B cell (primary cell): ENCODE measurements at regions not wholly inside any gene's neighbourhood (a gene's known extent, or its start where the extent isn't known, plus 50 kb on each side); places are given as distances from the start of the nearest gene placed in this dataset.

ENCODE experiments used
- ATAC-seq: fragments of 200-7000 bp; cut with Tn5 transposase; one replicate; pipeline ENCODE4 v1.10.0; 2021; ENCODE audit warnings: low read depth, mild to moderate bottlenecking, moderate number of reproducible peaks, moderate library complexity
- CTCF ChIA-PET: fragments of 350-600 bp; sonication (Branson Sonifier 250); formaldehyde crosslinking; loops from one replicate; lab custom pipeline; 2021; ENCODE audit warnings: antibody characterized with exemption, inconsistent platforms; lab: Charles Lee
- POLR2A ChIA-PET: fragments of 350-600 bp; sonication (Branson Sonifier 250); formaldehyde crosslinking; loops from one replicate; lab custom pipeline; 2021; ENCODE audit warnings: antibody characterized with exemption; lab: Charles Lee
- DNase-seq: peaks from one replicate; pipeline ENCODE4 v3.0.0; 2013
- H2AFZ ChIP-seq: 2 replicates; pipeline ENCODE4 v1.6.1; 2012; ENCODE audit warnings: mild to moderate bottlenecking, low read depth, low read length; ENCODE audit not compliant: insufficient read depth, poor library complexity, severe bottlenecking
- H3K27ac ChIP-seq, 2 donors: 1 replicate in 1 of 2; 2 replicates in 1 of 2; pipeline ENCODE4 v1.5.1; 2012 to 2013; ENCODE audit warnings: low read length in 2 of 2, mild to moderate bottlenecking in 2 of 2, moderate library complexity in 1 of 2
- H3K27me3 ChIP-seq, 4 experiments: fragments of 200-600 bp in 1 of 4; sonication (generic) in 1 of 4; replicated peaks in 1 of 4; 1 replicate in 2 of 4; 2 replicates in 2 of 4; pipeline versions ENCODE4 v1.6.1 to v1.7.0; 2013 to 2016; ENCODE audit warnings: low read length in 3 of 4, mild to moderate bottlenecking in 2 of 4, mixed read lengths in 1 of 4, moderate library complexity in 1 of 4; ENCODE audit not compliant: insufficient read depth in 4 of 4, control insufficient read depth in 3 of 4; ENCODE audit errors: control extremely low read depth in 1 of 4
- H3K36me3 ChIP-seq, 2 experiments: replicated peaks in 1 of 2; 1 replicate in 1 of 2; 2 replicates in 1 of 2; pipeline versions ENCODE4 v1.6.1 to v1.7.1; 2013; ENCODE audit warnings: low read length in 1 of 2; ENCODE audit not compliant: insufficient read depth in 2 of 2, control insufficient read depth in 1 of 2; ENCODE audit errors: control extremely low read depth in 1 of 2, extremely low read depth in 1 of 2
- H3K4me1 ChIP-seq, 2 donors: fragments of 200-600 bp in 1 of 2; sonication (generic) in 1 of 2; 1 replicate in 1 of 2; 2 replicates in 1 of 2; pipeline versions ENCODE4 v1.5.1 to v1.6.1; 2013 to 2017; ENCODE audit warnings: low read length in 2 of 2; ENCODE audit not compliant: control insufficient read depth in 2 of 2, insufficient read depth in 2 of 2
- H3K4me2 ChIP-seq: replicated peaks from 2 replicates; pipeline ENCODE3; 2012; ENCODE audit warnings: mild to moderate bottlenecking, low read depth, low read length; ENCODE audit not compliant: poor library complexity, severe bottlenecking
- H3K4me3 ChIP-seq, 5 experiments: fragments of 200-600 bp in 1 of 5; sonication (generic) in 1 of 5; 1 replicate in 3 of 5; 2 replicates in 2 of 5; pipeline versions ENCODE4 v1.5.1 to v1.7.0; 2011 to 2016; ENCODE audit warnings: low read length in 4 of 5, mild to moderate bottlenecking in 4 of 5, low read depth in 2 of 5, control low read depth in 1 of 5, moderate library complexity in 1 of 5; ENCODE audit not compliant: insufficient read depth in 1 of 5; ENCODE audit errors: control extremely low read depth in 1 of 5, extremely low read depth in 1 of 5
- H3K79me2 ChIP-seq: fragments of 200-600 bp; sonication (generic); one replicate; pipeline ENCODE4 v1.6.0; 2016; ENCODE audit warnings: low read length; ENCODE audit not compliant: control insufficient read depth, insufficient read depth
- H3K9ac ChIP-seq: fragments of 200-600 bp; sonication (generic); 2 replicates; pipeline ENCODE4 v1.6.1; 2017; ENCODE audit warnings: mild to moderate bottlenecking, low read length, moderate library complexity
- H3K9me3 ChIP-seq, 3 donors: one replicate each; pipeline versions ENCODE4 v1.6.1 to v1.7.1; 2013; ENCODE audit warnings: low read length in 2 of 3; ENCODE audit not compliant: control insufficient read depth in 2 of 3, insufficient read depth in 1 of 3; ENCODE audit errors: control extremely low read depth in 1 of 3
- H4K20me1 ChIP-seq: 2 replicates; pipeline ENCODE4 v1.6.0; 2012; ENCODE audit warnings: mild to moderate bottlenecking, low read length; ENCODE audit not compliant: insufficient read depth, control insufficient read depth, poor library complexity, severe bottlenecking
- H3K27ac Mint-ChIP-seq: one replicate; pipeline ENCODE4 v1.8.0; 2021; ENCODE audit warnings: mixed read lengths
- H3K27me3 Mint-ChIP-seq: one replicate; pipeline ENCODE4 v1.8.0; 2021; ENCODE audit warnings: mixed read lengths
- H3K4me1 Mint-ChIP-seq: one replicate; pipeline ENCODE4 v1.8.0; 2021; ENCODE audit warnings: mixed read lengths
- H3K4me3 Mint-ChIP-seq: one replicate; pipeline ENCODE4 v1.8.0; 2021; ENCODE audit warnings: mixed read lengths
- H3K9me3 Mint-ChIP-seq: one replicate; pipeline ENCODE4 v1.8.0; 2022; ENCODE audit warnings: mixed read lengths; ENCODE audit not compliant: insufficient read depth
- CTCF ChIP-seq: fragments of 200-600 bp; IDR thresholded peaks from one replicate; pipeline ENCODE4 v1.8.0; 2022; ENCODE audit warnings: antibody characterized with exemption, mild to moderate bottlenecking
- EZH2 ChIP-seq: IDR thresholded peaks from 2 replicates; pipeline ENCODE4 v1.6.1; 2012; ENCODE audit warnings: borderline replicate concordance, low read depth, mild to moderate bottlenecking, moderate library complexity, low read length; ENCODE audit not compliant: insufficient read depth, poor library complexity, severe bottlenecking
- WGBS: methylation state at CpG from one replicate; pipeline ENCODE4 v1.1.5; 2013; ENCODE audit warnings: missing lambda C conversion rate; ENCODE audit not compliant: insufficient coverage; 5-methylcytosine and 5-hydroxymethylcytosine counted together
- intact Hi-C: fragments of 100-400 bp; cut with micrococcal nuclease; formaldehyde crosslinking; loops from one replicate; pipeline ENCODE4 v1.10.0; 2022

GRCh38 chr2:158049129-158049855 is 52.4 kb upstream of the UPP2 start:
- Mint-ChIP-seq H3K4me1 (no peaks in the 10 kb centered on the region), H3K27ac (no peak overlapping the region), H3K4me3 (no peak overlapping the region), H3K9me3 (no peaks in the 10 kb centered on the region), H3K27me3 (peaks cover 7% of the 10 kb centered on the region)
- Histone ChIP-seq H3K4me2 (no peak overlapping the region), H3K4me3 (no peak overlapping the region), H3K79me2 (no peaks in the 10 kb centered on the region), H3K9me3 (no peaks in the 10 kb centered on the region), H3K27me3 (no peaks in the 10 kb centered on the region), H3K27ac (no peak overlapping the region), H3K36me3 (no peaks in the 10 kb centered on the region), H4K20me1 (no peaks in the 10 kb centered on the region), H3K9ac (no peak overlapping the region), H2AFZ (no peak overlapping the region), H3K4me1 (no peaks in the 10 kb centered on the region)
- CTCF ChIA-PET, result no interaction called here
- TF ChIP-seq EZH2, result no peak
- intact Hi-C loops, result no loop called here
- no peak for ATAC-seq
- POLR2A ChIA-PET, result no interaction called here
- DNase-seq, result no peak
- WGBS, result 76% methylated on average over 2 of the region's 3 CpGs

- Histone ChIP-seq H3K4me3 (no peak overlapping the region), H3K9me3 (no peaks in the 10 kb centered on the region), H3K79me2 (no peaks in the 10 kb centered on the region), H3K27me3 (no peaks in the 10 kb centered on the region), H4K20me1 (no peaks in the 10 kb centered on the region), H2AFZ (no peak overlapping the region), H3K27ac (no peak overlapping the region), H3K4me2 (no peak overlapping the region), H3K36me3 (no peaks in the 10 kb centered on the region), H3K4me1 (no peaks in the 10 kb centered on the region), H3K9ac (no peak overlapping the region)
- TF ChIP-seq CTCF (no peak), EZH2 (no peak)
- CTCF ChIA-PET, result no interaction called here
- ATAC-seq (no peak), DNase-seq (no peak)
- intact Hi-C loops, result no loop called here
- Mint-ChIP-seq H3K4me1 (no peaks in the 10 kb centered on the region), H3K27me3 (peaks cover 12% of the 10 kb centered on the region), H3K4me3 (no peak overlapping the region), H3K9me3 (no peaks in the 10 kb centered on the region), H3K27ac (no peak overlapping the region)
- no CpG with 5 or more reads among the region's 3 CpGs for WGBS
- POLR2A ChIA-PET, result no interaction called here
Measured at GRCh38 chr2:158048327-158048726, 53.3 kb upstream of the UPP2 start.
